K562 (cell line): ENCODE measurements at regions not wholly inside any gene's neighbourhood (a gene's known extent, or its start where the extent isn't known, plus 50 kb on each side); places are given as distances from the start of the nearest gene placed in this dataset.

Experiments used
- ATF6 ChIP-seq: sonication (generic); formaldehyde crosslinking; IDR thresholded peaks from 2 replicates; pipeline ENCODE4 v1.4.0; 2020; ENCODE audit warnings: mild to moderate bottlenecking, missing genetic modification reagents
- CHD4 ChIP-seq: fragments of 200-600 bp; sonication (generic); IDR thresholded peaks from 3 replicates; pipeline ENCODE4 v1.6.1; 2012; ENCODE audit warnings: low read depth, mild to moderate bottlenecking, mixed read lengths, low read length, inconsistent platforms; ENCODE audit not compliant: insufficient read depth, insufficient replicate concordance, poor library complexity, severe bottlenecking
- E2F4 ChIP-seq: sonication (generic); formaldehyde crosslinking; IDR thresholded peaks from 2 replicates; pipeline ENCODE4 v1.8.0; 2022; ENCODE audit warnings: mild to moderate bottlenecking, low read depth, missing genetic modification reagents
- ELF2 ChIP-seq: fragments of 250-450 bp; sonication (Bioruptor Pico); IDR thresholded peaks from 2 replicates; pipeline ENCODE4 v1.5.0; 2021; ENCODE audit warnings: mild to moderate bottlenecking
- FOXA3 ChIP-seq, 2 experiments: fragments of 450-650 bp in 1 of 2; sonication (generic) in 1 of 2; formaldehyde crosslinking; IDR thresholded peaks in 1 of 2; conservative IDR thresholded peaks in 1 of 2; 2 replicates each; pipeline versions ENCODE4 v1.4.0 to v1.8.0; 2020 to 2022; ENCODE audit warnings: mild to moderate bottlenecking in 2 of 2, missing genetic modification reagents in 1 of 2
- GATAD2A ChIP-seq: fragments of 450-650 bp; IDR thresholded peaks from 2 replicates; pipeline ENCODE4 v1.6.1; 2017
- IRF9 ChIP-seq: fragments of 450-650 bp; IDR thresholded peaks from 2 replicates; pipeline ENCODE4 v1.6.1; 2016; ENCODE audit warnings: missing biosample characterization, missing genetic modification characterization
- JUNB ChIP-seq: fragments of 450-650 bp; formaldehyde crosslinking; conservative IDR thresholded peaks from 2 replicates; pipeline ENCODE4 v1.4.0; 2020; ENCODE audit warnings: mild to moderate bottlenecking
- NCOA6 ChIP-seq: fragments of 450-650 bp; IDR thresholded peaks from 2 replicates; pipeline ENCODE4 v1.6.1; 2017; ENCODE audit warnings: mild to moderate bottlenecking
- PHTF2 ChIP-seq: fragments of 250-450 bp; sonication (Bioruptor Pico); IDR thresholded peaks from 2 replicates; pipeline ENCODE4 v1.5.0; 2021; ENCODE audit warnings: mild to moderate bottlenecking
- SAFB ChIP-seq: fragments of 200-400 bp; formaldehyde crosslinking; IDR thresholded peaks from 2 replicates; pipeline ENCODE4 v1.6.1; 2017; ENCODE audit warnings: low read depth, low read length, borderline replicate concordance
- TEAD1 ChIP-seq, 2 experiments: fragments of 450-650 bp in 1 of 2; sonication (generic) in 1 of 2; formaldehyde crosslinking; IDR thresholded peaks; 2 replicates each; pipeline versions ENCODE4 v1.4.0 to v1.8.0; 2020 to 2022; ENCODE audit warnings: mild to moderate bottlenecking in 2 of 2, missing genetic modification reagents in 1 of 2
- TFE3 ChIP-seq: fragments of 450-650 bp; formaldehyde crosslinking; IDR thresholded peaks from 2 replicates; pipeline ENCODE4 v1.4.0; 2020; ENCODE audit warnings: mild to moderate bottlenecking, mixed read lengths
- TRIM25 ChIP-seq: fragments of 450-650 bp; IDR thresholded peaks from 2 replicates; pipeline ENCODE4 v1.7.0; 2016; ENCODE audit warnings: borderline replicate concordance
- ZNF12 ChIP-seq: sonication (generic); formaldehyde crosslinking; IDR thresholded peaks from 2 replicates; pipeline ENCODE4 v1.4.0; 2020; ENCODE audit warnings: mild to moderate bottlenecking, missing genetic modification reagents

GRCh38 chr7:138352570-138353461 lies 107.2 kb upstream of the TRIM24 start (continued):
- TF ChIP-seq GATAD2A (peak; percentile 87; the same call in 1 of the 2 replicates), ATF6 (CRISPR knock-in tag) (no peak), TFE3 (no peak), PHTF2 (no peak), NCOA6 (0 out of 2 replicates have a peak, but pooled peaks have one; percentile 17), SAFB (no peak), JUNB (CRISPR knock-in tag) (peak; percentile 61; the same call in 1 of the 2 replicates), CHD4 (no peak), IRF9 (tag) (peak; percentile 72), FOXA3 (CRISPR knock-in tag; conservative IDR thresholded peaks at IDR 0.05 in 1 of 2, IDR thresholded peaks at IDR 0.05 in 1 of 2) (0 out of 4 replicates have a peak, but pooled peaks of 1 of the 2 experiments have one; percentile 10), E2F4 (CRISPR knock-in tag) (no peak), TRIM25 (no peak), ELF2 (CRISPR knock-in tag) (no peak), ZNF12 (CRISPR knock-in tag) (no peak), TEAD1 (CRISPR knock-in tag; IDR thresholded peaks at IDR 0.05) (peak; percentile 78 to 95; a peak in 3 of 4 replicates)
